Lower lobe of right lung (tissue), 2 donors: ENCODE measurements at regions not wholly inside any gene's neighbourhood (a gene's known extent, or its start where the extent isn't known, plus 50 kb on each side); places are given as distances from the start of the nearest gene placed in this dataset.

ENCODE experiments used
- ATAC-seq, 2 donors: fragments of 200-7000 bp; cut with Tn5 transposase; one replicate each; pipeline ENCODE4 v1.9.1; 2020 to 2022; ENCODE audit warnings: mild to moderate bottlenecking in 2 of 2, moderate library complexity in 2 of 2
- DNase-seq: peaks from one replicate; pipeline ENCODE4 v3.0.0-alpha.2; 2020
- H3K27ac ChIP-seq: fragments of 200-600 bp; one replicate; pipeline ENCODE4 v1.8.0; 2022
- H3K27me3 ChIP-seq: fragments of 200-600 bp; one replicate; pipeline ENCODE4 v1.8.0; 2022; ENCODE audit warnings: low read depth
- H3K36me3 ChIP-seq: fragments of 200-600 bp; one replicate; pipeline ENCODE4 v1.8.0; 2022; ENCODE audit warnings: mild to moderate bottlenecking
- H3K4me1 ChIP-seq: fragments of 200-600 bp; one replicate; pipeline ENCODE4 v1.8.0; 2022
- H3K4me3 ChIP-seq: fragments of 200-600 bp; one replicate; pipeline ENCODE4 v1.8.0; 2022; ENCODE audit warnings: mild to moderate bottlenecking
- H3K9me3 ChIP-seq: fragments of 200-600 bp; one replicate; pipeline ENCODE4 v1.8.0; 2022
- CTCF ChIP-seq: fragments of 200-600 bp; IDR thresholded peaks from one replicate; pipeline ENCODE4 v1.8.0; 2022; ENCODE audit warnings: antibody characterized with exemption, mild to moderate bottlenecking
- intact Hi-C: fragments of 100-400 bp; cut with DNase I; formaldehyde crosslinking; loops from one replicate; pipeline ENCODE4 v1.11.0; 2022
- donor health status: DM: no; HTN: yes; CAD: no; lungs with severe emphysema.

DNA sequence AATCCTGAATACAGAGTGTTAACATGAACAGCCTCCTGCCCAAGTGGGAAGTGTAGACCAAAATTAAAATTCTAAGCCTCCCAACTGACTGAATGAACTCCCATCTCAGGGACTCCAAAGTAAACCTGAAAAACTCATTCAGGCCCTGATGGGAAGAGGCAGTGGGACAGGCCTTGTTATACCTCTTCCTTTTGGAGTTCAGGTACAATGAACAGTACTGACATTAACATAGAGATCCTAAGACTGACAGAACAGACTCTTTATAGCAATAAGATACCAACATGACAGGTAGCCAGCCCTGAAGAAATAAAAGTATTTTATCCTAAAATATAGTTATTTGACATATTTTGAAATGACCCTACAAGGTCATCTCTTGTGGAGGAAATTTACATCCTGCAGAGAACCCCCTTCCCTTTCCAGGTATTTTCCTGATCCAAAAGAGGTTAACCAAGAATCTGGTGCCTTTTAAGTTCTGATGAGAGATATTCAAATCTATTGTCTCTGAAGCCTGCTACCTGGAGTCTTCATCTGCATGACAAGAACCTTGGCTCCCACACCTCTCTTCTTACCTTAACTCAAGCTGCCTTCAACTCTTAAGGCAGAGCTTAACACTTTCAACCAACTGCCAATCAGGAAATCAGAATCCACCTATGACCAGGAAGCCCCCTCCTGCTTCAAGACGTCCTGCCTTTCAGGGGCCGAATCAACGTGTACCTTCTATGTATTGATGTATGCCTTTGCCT is 103.3 kb upstream of the PFKP start:
- no peak for TF ChIP-seq CTCF
- ATAC-seq: no peak
- no peaks in the 10 kb centered on the region for H3K9me3 ChIP-seq
- no peak overlapping the region for H3K4me3 ChIP-seq
- no peak for DNase-seq
- intact Hi-C loops: no loop called here
- H3K27ac ChIP-seq: no peak overlapping the region
- H3K36me3 ChIP-seq: no peaks in the 10 kb centered on the region
- H3K4me1 ChIP-seq: no peaks in the 10 kb centered on the region
- H3K27me3 ChIP-seq: no peaks in the 10 kb centered on the region

DNA sequence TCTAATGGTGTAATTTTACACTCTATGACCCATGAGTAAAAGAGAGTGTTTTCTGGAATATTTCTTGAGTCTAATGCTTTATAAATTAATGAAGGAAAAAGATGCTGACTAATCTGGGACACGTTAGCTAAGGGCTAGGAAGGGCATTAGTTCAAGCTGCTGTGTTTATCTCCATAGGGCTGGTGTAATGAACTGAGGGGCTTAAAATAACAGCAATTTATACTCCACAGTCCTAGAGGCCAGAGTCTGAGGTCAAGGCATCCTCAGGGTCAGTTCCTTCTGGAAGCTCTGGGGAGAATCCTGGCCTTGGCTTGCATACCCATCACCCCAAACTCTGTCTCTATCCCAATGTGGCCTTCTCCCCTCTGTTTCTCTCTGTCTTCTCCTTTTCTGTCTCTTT is 105.2 kb upstream of the PFKP start:
- DNase-seq (no peak), ATAC-seq (no peak)
- H3K27ac ChIP-seq: no peak overlapping the region
- H3K4me1 ChIP-seq: no peaks in the 10 kb centered on the region
- H3K4me3 ChIP-seq: no peak overlapping the region
- TF ChIP-seq CTCF: no peak
- intact Hi-C loops: no loop called here
- H3K36me3 ChIP-seq: no peaks in the 10 kb centered on the region
- H3K9me3 ChIP-seq: no peaks in the 10 kb centered on the region
- H3K27me3 ChIP-seq: no peaks in the 10 kb centered on the region

GRCh38 chr10:2958659-2959058 is 108.7 kb upstream of the PFKP start:
- intact Hi-C loops: no loop called here
- H3K4me1 ChIP-seq: no peaks in the 10 kb centered on the region
- no peaks in the 10 kb centered on the region for H3K9me3 ChIP-seq
- H3K27me3 ChIP-seq: no peaks in the 10 kb centered on the region
- H3K36me3 ChIP-seq: no peaks in the 10 kb centered on the region
- H3K27ac ChIP-seq: no peak overlapping the region
- ATAC-seq (peak; percentile 15 to 16), DNase-seq (no peak)
- TF ChIP-seq CTCF: no peak
- no peak overlapping the region for H3K4me3 ChIP-seq

DNA sequence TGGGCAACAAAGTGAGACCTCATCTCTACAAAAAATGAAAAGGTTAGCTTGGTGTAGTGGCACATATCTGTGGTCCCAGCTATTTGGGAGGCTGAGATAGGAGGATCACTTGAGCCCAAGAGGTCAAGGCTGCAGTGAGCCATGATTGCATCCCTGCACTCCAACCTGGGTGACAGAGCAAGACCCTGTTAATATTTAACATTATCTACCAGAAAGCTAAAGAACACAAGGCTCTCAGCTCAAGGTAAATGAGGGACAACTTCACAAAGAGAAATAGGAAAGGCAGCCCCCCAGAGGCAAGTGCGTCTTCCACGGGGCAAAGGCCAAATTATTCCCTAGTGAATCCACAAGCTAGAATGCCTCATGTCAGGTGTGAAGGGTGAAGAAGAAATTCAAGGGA is 109.6 kb upstream of the PFKP start:
- Histone ChIP-seq H3K27me3 (no peaks in the 10 kb centered on the region), H3K36me3 (no peaks in the 10 kb centered on the region), H3K4me3 (no peak overlapping the region), H3K4me1 (no peaks in the 10 kb centered on the region), H3K27ac (no peak overlapping the region), H3K9me3 (no peaks in the 10 kb centered on the region)
- intact Hi-C loops: no loop called here
- TF ChIP-seq CTCF: no peak
- ATAC-seq (no peak), DNase-seq (no peak)

DNA sequence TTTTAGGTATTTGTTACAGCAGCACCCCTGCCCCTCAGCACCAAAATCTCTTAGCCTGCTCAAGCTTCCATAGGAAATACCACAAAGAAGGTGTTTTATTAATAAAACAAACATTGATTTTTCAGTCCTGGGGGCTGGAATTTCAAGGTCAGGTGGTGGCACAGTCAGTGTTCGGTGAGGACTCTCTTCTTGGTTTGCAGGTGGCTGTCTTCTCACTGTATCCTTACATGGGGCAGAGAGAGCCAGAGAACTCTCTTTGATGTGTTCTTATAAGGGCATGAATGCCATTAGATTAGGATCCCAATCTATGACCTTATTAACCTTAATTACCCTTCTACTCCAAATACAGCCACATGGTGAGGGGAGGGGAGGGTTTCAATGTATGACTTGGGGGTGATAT is 112.3 kb upstream of the PFKP start:
- Histone ChIP-seq H3K9me3 (no peaks in the 10 kb centered on the region), H3K4me3 (no peak overlapping the region), H3K36me3 (no peaks in the 10 kb centered on the region), H3K27me3 (no peaks in the 10 kb centered on the region), H3K4me1 (no peaks in the 10 kb centered on the region), H3K27ac (no peak overlapping the region)
- no peak for TF ChIP-seq CTCF
- DNase-seq (no peak), ATAC-seq (no peak)
- intact Hi-C loops: no loop called here
